ENCODE measurements at regions not wholly inside any gene's neighbourhood (a gene's known extent, or its start where the extent isn't known, plus 50 kb on each side); places are given as distances from the start of the nearest gene placed in this dataset.

DNA sequence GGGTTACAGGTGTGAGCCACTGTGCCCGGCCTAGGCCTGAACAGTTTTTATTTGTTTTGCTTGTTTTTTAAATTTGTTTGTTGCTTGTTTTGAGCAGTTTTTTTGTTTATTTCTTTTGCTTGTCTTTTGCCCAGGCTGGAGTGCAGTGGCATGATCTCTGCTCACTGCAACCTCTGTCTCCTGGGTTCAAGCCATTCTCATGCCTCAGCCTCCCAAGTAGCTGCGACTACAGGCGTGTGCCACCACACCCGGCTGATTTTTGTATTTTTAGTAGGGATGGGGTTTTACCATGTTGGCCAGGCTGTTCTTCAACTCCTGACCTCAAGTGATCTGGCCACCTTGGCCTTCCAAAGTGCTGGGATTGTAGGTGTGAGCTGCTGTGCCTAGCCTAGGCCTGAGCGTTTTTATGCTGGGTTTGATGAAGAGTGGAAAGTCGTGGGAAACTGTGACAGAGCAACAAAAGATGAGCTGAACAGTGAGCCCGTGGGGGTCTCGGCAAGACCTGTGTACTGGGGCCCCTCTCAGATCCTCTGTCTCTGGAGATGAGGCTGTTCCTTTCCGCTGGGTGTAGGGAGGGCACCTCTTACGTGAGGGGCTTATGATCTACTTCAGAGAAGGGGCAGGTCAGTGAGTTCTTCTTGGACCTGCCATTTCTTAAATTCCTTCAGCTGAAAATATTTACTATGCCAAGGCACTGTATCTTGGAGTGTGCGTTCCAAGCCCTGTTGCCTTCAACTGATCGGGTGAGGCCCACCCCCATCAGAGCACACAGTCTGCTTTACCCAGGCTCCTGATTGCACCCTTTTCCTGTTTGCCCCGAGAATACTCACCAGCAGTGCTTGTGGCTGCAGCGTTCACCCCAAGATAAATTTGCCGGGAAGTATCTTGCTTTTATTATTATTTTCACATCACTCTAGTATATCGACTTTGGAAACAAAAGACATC lies 322.1 kb downstream of the SEC14L1 start:
- DNase-seq: no peak

DNA sequence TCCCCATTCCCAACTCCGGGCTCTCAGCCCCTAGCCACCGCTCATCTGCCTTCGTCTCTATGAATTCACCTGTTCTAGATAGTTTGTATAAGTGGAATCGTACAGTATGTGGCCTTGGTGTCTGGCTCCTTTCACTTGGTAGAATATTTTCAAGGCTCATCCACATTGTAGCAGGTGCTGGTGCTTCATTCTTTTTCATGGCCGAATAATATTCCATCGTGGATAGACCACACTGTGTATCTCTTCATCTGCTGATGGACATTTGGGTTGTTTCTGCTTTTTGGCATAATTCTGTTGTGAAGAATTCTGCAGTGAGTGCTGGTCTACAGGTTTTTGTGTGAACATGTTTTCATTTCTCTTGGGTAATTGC lies 324.2 kb downstream of the SEC14L1 start:
- DNase-seq: no peak

DNA sequence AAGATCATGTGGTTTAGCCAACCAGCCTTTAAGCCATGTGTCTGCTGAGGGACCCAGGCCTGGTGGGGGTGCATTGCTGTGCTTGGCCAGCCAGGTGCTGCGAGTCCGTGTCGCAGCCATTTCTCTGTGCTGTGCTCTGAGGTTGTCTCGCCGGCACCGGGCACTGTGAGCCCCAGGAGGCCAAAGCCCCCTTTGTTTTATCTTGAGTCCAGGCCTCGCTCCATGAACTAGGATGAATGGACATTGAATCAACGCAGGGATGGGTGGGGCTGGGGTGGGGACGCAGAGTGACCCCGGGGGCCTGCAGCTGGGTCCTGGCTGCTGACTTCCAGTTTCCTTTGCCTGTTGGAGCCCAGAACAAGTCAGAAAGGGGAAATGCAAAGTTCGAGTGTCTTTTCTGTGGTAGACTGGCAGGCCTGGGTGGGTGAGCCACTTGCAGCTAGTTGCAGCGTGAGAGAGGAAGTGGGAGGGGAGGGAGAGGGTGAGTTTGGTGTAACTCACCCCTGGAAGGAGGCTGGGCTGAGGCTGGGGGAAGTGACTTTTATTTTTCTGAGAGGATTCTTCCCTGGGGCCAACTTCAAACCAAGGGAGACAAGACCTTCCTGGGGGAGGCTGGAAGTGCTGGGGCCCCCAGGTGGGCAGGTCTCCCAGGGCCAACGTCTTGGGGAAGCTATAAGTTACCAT lies 324.7 kb downstream of the SEC14L1 start:
- peak; percentile 97 for DNase-seq

GRCh38 chr17:77466140-77466539 lies 325.4 kb downstream of the SEC14L1 start:
- no peak for DNase-seq

DNA sequence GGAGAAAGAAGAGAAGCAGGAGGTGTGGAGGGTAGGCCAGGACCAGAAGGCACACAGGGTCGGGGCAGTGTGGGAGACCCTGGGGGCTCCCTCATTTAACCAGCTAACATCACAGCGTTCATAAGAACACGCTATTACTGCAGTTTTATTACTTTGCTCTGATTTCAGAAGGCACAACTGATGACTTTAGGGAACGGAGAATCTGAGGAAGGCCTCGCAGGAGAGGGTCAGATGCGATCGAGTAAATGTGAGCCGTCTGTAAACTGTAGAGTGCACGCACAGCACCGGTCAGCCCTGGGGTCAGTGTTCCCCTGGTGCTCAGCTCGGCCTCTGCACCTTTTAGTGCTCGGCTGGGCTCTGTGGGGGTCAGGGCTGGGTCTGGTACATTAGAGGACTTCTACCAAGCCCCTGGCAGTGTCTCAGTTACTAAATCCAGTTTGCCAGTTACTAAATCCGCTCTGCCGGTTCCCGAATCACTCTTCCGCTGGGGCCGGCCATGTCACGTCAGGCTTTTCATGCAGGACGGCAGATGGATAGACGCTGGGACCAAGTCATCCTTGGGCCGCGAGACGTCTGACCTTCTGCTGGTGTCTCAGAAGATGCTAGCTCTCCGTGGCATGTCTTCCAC lies 325.9 kb downstream of the SEC14L1 start:
- DNase-seq: no peak

DNA sequence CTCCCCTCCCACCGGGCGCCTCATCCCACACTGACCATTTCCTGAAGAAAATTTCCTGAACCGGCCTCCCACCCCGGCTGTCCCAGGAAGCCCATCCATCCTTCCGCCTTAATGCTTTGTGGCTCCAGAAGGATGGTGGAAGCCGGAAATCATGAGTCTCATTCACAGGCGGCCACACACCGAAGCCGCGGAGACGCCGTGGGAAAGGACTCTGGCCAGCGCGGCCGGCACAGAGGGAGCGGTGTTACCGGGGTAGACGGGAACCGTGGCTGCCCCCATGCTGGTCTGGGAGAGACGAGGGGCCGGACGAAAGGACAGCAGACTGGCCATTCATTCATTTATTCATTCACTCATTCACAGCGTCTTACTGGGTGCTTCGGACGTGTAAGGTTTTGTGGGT lies 326.8 kb downstream of the SEC14L1 start:
- no peak for DNase-seq

- DNase-seq: no peak
Observed at GRCh38 chr17:77468897-77469296, 328.1 kb downstream of the SEC14L1 start.

DNA sequence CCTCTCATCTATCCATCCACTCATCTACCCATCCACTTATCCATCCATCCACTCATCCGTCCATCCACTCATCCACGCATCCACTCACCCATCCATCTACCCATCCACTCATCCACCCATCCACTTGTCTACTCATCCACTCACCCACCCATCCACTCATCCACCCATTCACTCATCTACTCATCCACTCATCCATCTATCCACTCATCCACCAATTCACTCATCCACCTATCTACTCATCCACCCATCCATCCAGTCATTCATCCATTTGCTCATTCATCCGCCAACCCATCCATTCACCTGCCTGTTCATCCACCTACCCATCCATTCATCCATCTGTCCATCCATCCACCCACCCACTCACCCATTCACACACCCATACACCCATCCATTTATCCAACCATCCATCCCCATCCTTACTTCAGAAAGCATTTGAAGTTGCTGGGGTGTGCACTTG lies 329.6 kb downstream of the SEC14L1 start:
- no peak for DNase-seq

GRCh38 chr17:77470800-77471733 lies 330.3 kb downstream of the SEC14L1 start:
- peak; percentile 53 for DNase-seq

- peak; percentile 63 for DNase-seq
Observed at GRCh38 chr17:77471984-77472461, 331.3 kb downstream of the SEC14L1 start.

DNA sequence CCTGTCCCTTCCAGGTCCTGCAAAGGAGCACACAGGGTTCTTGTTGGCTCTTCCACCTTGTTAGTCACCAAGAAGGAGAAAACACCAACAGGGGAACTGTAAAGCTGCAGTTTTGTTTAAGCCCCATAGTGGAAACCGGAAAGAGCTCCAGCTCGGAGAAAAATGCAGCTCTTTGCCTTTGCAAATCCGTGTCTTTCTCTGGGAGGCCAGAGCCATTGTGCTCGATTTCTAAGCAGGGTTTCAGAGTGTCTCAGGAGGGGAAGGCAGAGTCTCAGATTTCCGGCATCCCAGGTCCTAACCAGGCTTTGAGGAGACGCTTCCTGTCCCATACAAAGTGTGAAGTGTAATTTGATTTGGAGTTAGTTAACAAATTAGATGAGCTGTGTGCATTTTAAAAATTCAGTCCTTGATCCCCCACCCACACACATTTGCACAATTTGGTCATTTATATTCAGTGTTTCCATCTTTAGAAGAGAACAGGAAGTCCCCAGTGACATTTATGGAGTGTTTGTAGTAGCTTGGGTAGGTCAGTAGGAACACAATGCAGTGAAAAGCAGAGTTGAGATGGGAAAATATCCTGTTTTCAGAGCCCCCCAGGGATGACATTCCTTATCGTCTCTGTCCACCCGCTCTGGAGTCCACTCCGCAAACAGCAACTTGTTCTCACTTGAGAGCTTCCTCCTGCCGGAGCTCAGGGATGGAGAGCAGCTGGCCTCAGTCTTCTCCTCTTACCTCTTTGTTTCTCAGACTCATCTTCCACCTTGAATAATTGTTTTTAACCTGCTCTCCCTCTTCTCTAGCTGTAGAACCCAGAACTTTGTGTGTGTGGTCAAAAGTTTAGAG lies 331.9 kb downstream of the SEC14L1 start:
- DNase-seq: no peak

DNA sequence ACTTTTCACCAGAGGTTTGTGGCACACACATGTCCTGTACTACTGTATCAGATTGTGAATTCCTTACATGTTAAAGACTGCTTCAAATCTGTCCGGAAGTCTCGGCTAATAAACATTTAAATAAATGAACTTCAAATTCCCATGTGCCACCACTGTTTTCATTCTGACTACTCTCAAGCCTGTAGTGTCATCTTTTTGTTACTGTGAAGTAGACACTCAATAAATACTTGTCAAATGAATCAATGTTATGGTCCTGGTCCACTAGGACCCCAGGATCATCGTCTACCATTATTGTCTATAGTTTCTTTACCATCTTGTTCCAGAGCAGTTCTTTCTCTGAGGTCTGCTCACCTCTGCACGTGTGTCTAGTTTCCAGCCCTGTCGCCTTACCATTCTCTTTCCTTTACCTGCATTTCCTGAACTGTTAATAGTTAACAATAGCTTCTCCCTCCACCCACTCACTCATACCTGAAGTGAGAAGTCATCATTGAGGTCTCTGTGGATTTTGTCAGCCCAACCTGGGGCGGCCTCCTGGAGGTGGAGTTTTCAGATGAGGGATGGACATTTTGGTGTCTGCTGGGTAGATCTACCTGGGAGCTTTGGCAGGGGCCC lies 333.0 kb downstream of the SEC14L1 start:
- DNase-seq: no peak

GRCh38 chr17:77474292-77474988 lies 333.7 kb downstream of the SEC14L1 start:
- no peak for DNase-seq

GRCh38 chr17:77475016-77475976 lies 334.5 kb downstream of the SEC14L1 start:
- peak; percentile 85 for DNase-seq

DNA sequence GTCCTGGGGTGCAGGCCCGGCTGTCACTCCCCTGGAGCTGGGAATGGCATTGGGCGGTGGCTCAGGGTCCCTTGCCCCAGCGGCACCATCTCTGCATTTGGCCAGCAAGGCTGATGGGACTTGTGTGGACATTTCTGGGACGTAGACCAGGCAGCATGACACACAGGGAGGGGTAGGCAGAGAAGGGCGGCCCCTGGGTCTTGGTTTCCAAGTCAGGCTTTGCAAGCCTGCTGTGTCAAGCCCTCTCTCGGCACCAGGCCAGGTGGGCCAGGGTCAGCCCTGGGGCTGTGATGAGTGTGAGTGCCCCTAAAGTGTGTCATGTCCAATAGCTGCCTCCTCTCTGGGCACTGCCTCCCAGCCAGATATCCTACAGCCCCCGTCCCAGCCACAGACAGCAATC lies 335.2 kb downstream of the SEC14L1 start:
- no peak for DNase-seq

GRCh38 chr17:77476498-77476897 lies 335.7 kb downstream of the SEC14L1 start:
- DNase-seq: no peak

DNA sequence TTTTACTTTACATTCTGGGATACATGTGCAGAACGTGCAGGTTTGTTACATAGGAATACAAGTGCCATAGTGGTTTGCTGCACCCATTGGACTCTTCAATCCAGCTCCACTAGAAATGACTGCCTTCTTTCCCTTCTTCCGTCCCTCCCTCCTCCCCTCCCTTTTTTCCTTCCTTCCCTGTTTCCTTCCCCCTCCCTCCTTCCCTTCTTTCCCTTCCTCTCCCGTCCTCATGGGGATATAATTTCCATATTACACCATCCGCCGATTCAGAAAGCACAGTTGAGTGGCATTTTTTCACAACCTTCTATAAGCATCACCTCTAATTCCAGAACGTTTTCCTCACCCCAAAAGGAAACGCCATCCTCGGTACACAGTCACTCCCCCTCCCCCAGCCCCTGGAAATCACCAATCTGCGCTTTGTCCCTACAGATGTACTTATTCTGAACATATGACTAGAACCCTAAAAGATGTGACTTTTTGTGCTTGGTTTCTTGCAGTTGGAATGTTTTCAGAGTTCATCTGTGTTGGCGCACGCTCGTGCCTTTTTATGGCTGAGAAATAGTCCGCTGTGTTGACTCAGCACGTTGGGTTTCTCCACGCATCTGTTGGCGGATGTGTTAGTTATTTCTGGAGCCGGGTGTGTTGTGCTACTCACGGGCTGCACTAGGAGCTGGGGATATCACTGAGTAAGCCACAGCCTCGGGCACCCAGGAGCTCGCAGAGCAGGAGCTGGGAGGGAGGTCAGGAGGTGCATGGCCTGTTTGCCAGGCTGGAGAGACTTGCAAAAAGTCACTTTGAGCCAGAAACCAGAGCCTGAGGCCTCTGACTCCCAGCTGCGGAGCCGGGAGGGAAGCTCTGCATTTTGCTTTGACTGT lies 336.4 kb downstream of the SEC14L1 start:
- no peak for DNase-seq

DNA sequence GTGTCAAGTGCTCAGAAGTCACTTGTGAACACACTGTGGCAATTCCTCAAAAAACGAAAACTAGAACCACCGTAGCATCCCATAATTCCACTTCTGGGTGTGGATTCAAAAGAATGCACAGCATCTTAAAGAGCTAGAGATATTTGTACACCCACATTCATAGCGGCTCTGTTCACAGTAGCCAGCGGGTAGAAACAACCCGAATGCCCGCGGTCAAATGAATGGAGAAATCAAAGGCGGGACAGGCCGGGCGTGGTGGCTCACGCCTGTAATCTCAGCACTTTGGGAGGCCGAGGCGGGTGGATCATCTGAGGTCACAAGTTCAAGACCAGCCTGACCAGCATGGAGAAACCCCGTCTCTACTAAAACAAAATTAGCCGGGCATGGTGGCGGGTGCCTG lies 337.5 kb downstream of the SEC14L1 start:
- DNase-seq: no peak
